Stimulated activated naive CD4-positive, alpha-beta T cell (primary cell): ENCODE measurements at regions not wholly inside any gene's neighbourhood (a gene's known extent, or its start where the extent isn't known, plus 50 kb on each side); places are given as distances from the start of the nearest gene placed in this dataset.
A peak's percentile ranks its signal among the peaks of the same experiment; 100 is the strongest.
"Not testable (repeated sequence)": the region's sequence is repeated elsewhere in the genome, so short reads cannot be mapped to it uniquely, and the experiment has no call there.

ENCODE experiments used
- DNase-seq, 6 experiments: peaks; one replicate each; lab custom pipeline; 2025; lab: John Stamatoyannopoulos, UW

DNA sequence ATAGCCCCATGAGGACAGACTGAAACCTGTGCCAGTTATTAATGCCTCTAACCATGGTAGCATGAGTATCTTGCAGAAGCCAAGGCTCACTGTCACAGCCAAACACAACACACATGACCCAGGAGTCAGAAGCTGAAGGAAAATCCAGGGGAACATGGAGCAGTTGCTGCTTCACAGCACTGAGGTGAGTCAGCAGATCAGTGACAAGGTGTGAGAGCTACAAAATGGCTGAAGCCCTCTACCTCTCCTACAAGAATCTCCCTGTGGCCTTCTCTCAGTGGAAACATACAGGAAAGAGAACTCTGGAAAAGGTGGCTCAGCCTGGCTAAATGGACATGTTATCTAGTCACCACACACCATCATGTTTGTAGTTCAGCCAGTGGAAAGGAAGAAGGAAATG is 93.5 kb downstream of the NAB1 start:
- no peak for DNase-seq

DNA sequence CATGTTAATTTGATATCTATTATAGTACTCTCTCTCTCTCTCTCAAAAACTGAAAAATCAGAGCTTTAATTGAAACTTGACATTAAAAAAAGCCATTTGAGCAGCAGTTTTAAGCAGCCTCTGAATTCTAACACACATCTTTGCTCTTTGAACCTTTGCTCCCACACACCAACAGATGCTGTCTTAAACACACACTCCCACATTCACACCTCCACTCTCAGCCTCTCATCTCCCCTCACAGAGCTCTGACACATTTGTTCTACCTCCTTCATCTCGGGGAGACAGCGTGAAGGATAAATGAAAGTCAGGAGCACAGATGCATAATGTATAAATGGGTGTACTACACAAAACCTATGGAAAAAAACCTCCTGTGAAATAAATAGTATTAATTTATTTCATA is 95.2 kb downstream of the NAB1 start:
- DNase-seq, result no peak

DNA sequence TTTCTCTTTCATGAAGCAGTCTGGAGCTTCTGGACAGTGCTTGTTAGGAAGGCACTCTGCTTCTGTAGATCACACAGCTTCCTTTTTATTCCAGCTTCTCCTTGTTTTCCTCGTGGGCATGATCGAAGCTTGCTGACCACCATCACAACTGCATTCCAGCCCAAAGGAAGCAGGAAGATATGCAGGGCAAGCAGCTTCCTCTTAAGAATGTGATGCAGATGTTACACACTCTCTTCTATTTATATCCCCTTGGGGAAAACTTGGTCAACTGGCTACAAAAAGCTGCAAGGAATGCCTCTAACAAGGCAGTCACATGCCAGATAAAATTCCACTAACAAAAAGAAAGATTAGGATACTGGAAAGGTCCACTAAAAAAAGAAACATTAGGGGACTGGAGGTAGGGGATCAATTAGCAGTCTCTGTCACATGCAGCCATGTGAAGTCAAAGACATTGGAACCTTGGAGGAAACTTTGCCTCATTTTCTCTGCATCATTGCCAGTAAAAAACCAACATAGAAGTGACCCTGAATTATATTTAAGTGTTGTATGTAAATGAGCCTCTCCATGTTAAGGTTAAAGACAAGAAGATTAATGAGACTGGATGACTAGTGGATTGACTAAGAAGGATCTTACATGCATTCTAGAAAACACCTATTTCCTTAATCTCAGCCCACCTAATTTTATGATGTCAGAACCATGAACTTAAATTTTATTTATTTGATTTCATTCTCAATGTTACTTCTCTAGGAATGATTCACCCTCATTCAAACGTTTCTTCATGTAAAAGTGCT is 98.3 kb downstream of the NAB1 start:
- no peak for DNase-seq

DNA sequence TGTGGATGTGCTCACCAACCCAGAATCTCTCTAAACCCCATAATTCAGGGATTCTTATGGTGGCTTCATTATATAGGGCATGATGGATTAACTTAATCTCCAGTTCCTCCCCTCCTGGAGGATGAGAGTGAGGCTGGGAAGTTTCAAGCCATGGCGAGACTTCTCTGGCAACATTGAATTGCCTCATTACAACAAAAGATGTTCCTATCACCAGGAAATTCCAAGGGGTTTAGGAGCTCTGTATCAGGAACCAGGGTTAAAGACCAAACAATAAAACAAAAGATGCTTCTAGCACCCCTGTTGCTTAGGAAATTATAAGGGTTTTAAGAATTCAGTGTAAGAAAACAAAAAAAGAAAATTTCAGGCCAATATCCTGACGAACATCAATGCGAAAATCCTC is 100.1 kb downstream of the NAB1 start:
- no peak for DNase-seq

DNA sequence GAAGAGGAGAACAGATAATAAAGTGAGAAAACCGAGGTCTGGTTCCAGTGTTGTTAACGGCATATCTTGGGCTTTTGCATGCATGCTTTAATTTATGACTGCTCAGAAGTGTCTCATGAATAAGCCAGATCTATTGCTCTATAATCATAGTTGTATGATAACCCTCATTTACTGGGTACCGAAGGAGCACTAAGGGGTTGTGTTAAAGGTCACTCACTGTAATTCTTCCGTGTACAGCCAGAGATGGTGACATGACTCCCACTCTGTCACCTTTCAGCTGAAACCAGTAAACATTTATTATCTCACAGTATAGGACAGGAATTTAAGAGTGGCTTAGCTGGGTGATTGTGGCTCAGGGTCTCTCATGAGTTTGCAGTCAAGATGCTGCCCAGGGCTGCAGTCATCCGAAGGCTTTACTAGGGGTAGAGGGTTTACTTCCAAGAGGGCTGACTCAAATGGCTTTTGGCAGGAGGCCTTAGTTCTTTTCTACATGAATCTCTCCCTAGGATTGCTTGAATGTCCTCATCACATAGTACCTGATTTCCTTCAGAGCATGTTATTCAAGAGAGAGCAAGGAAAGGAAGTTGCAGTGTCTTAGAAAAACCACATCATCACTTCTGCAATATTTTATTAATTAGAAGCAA is 107.0 kb downstream of the NAB1 start:
- no peak for DNase-seq

DNA sequence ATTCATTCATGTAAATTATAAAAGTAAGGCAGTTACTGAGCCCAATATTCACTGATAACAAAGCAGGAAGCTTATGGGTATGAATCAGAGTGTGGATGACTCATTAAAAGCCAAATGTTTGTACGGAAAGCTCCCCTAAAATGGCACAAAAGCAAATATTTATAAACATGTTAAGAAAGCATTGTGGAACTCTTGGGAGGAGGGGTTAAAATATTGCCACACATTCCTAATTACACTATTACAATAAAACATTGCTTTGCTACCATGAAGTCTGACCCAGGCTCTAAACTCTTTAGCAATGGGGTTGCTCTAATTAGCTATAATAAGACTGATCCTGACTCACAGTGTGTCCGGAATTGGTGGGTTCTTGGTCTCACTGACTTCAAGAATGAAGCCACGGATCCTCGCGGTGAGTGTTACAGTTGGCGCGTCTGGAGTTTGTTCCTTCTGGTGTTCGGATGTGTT is 110.9 kb downstream of the NAB1 start:
- no peak for DNase-seq

DNA sequence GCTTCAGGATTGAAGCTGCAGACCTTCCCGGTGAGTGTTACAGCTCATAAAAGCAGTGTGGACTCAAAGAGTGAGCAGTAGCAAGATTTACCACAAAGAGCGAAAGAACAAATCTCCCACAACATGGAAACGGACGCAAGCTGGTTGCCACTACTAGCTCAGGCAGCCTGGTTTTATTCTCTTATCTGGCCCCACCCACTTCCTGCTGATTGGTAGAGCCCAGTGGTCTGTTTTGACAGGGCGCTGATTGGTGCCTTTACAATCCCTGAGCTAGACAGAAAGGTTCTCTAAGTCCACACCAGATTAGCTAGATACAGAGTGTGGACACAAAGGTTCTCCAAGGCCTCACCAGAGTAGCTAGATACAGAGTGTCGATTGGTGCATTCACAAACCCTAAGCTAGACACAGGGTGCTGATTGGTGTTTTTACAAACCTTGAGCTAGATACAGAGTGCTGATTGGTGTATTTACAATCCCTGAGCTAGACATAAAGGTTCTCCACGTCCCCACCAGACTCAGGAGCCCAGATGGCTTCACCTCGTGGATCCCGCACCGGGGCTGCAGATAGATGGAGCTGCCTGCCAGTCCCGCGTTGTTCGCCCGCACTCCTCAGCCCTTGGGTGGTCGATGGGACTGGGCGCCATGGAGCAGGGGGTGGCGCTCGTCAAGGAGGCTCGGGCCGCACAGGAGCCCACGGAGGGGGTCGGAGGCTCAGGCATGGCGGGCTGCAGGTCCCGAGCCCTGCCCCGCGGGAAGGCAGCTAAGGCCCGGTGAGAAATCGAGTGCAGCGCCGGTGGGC is 111.7 kb downstream of the NAB1 start:
- DNase-seq, result not testable (repeated sequence)

DNA sequence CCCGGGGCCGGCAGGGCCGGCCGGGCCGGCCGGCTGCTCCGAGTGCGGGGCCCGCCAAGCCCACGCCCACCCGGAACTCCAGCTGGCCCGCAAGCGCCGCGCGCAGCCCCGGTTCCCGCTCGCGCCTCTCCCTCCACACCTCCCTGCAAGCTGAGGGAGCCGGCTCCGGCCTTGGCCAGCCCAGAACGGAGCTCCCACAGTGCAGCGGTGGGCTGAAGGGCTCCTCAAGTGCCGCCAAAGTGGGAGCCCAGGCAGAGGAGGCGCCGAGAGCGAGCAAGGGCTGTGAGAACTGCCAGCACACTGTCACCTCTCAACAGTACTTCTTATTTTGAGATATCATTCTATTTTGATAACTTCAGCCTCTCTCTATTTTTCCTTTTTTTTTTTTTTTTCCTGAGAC is 112.3 kb downstream of the NAB1 start:
- DNase-seq, result not testable (repeated sequence)

DNA sequence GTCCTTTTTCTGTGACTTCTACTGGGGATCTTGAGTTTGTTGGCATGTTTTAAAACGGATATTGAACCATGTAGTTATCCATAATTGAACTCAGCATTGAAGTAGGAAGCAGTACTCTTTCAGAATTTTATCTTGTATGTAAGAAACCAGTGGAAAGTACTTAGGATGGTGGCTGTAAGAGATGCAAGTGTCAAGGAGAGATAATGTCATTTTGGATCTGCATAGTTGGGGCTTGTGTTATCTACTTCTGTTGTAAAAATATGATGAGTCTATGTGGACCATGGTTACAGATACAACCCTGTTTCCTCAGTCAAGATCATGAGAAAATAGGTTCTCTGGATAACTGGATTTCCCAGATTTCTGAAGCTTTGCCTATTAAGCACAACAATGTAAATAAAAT is 113.7 kb downstream of the NAB1 start:
- DNase-seq, result no peak

DNA sequence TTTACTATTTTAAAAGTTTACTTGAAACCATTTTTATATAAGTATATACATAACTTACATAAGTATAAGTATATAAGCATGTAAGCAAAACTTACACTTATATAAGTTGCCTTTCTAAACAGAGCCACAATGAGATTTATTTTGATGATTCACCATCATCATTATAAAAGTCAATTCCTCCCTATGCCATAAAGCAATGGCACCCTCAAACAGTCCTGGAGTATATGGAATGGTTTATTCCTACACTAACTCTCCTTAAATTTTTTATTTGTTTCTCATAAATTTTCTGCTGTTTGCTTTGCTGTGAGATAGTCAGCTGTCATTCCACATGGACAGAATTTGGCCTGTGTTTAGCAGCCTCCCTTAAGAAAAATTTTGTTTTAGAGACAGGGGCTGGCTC is 114.2 kb downstream of the NAB1 start:
- no peak for DNase-seq

DNA sequence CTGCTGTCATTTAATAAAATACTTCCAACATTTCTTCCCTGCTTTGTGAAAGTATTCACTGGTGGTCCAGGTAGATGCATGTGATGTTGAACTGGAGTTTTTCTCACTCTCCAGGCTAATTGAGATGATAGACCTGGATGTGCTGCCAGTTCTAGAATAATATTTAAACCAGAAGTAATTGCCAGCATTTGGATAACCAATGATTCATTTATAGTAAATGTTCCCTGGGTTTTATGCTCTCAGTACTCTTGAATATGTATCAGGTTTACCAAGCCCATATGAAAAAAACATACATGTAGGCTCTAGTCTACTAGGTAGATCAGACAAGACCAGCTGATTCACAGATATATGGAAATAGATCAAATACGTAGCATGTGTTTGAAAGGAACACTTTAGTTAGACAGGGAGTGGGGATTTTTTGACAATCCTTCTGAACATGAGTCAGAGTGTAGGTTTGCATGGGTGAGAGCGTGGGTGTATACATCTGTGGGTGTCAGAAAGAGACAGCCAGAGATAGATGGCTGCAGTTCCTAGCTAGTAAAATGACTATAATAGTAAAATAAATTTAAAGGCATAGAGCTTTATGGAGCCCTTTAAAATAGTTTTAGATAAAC is 115.1 kb downstream of the NAB1 start:
- no peak for DNase-seq

DNA sequence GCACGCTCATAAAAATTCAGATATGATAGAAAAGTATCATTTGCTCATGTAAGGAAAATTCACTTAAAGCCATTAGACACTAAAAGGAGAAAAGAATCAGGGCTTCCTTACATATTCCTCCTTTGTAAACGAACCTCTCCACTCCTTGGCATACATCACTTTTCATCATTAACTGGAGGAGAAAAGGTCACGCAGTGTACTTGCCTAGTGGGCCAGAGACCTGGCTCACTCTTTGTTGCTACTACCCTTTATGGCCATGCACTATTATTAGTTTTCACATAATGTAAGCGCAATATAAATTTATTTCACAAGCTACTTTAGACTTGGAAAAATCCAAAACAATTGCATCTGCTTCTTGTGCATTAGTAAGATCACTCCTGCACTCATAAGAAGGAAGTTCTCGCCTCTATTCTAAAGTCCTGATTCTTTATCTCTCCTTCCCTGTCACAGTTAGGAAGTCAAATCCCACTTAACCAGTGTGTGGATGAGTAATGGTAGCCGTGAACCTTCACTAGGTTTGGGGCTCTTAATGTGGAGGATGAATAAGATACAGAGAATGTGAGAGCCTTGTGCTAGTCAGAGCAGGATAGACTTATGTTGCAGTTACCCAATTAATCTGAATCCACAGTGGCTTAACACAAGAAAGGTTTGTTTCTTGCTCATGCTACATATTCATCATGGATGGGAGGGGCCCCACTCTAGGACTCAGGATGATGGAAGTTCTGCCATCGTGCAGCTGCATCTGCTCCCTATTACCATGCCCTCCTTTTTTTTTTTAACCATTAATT is 115.0 kb upstream of the GLS start:
- DNase-seq, result no peak

DNA sequence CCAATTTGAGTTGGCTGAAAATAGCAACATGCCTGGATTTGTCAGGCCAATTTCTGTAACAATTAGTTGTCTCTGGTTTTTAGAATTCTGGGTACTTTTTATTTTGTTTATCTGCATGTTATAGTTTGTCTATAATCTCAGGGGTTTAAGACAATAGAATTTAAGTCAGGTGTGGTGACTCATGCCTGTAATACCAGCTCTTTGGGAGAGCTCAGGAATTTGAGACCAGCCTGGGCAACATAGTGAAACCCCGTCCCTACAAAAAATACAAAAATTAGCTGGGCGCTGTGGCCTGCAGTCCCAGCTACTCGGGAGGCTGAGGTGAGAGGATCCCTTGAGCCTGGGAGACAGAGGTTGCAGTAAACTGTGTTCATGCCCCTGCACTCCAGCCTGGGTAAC is 114.4 kb upstream of the GLS start:
- DNase-seq, result no peak

DNA sequence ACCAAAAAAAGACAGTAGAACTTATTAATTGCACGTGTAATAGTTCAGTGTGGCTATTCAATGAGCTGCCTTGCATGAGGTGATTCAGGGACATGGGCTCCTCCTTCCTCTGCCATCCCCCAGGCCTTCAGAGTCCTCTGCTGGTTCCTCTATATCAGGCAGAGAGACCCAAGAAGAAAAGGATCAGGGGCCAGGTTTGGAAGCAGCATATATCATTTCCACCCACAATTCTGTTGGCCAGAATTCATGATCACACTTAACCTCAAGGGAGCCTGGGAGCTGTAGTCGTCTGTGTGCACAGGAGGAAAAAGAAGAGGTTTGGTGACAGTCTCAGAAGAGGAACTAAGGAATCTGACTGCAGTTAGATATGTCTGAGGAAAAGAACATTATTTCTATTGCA is 114.0 kb upstream of the GLS start:
- DNase-seq, result no peak

DNA sequence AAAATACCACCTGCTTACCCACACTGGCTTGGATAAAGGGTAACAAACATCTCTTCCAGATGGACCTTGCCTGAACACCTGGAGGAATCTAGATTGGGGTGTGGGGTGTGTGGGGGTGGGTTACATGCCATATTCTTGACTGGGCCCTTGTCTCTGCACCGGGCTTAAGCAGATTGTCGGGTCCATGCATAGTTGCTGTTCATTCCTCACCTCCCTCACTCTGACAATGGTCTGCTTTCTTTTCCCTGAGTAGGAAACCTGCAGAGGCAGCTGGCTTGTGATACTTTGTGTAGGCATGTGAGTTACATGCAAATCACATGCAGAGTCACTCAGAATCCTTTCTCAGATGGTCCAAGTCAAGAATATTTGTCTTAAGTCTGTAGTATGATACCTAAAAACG is 112.8 kb upstream of the GLS start:
- DNase-seq, result no peak

DNA sequence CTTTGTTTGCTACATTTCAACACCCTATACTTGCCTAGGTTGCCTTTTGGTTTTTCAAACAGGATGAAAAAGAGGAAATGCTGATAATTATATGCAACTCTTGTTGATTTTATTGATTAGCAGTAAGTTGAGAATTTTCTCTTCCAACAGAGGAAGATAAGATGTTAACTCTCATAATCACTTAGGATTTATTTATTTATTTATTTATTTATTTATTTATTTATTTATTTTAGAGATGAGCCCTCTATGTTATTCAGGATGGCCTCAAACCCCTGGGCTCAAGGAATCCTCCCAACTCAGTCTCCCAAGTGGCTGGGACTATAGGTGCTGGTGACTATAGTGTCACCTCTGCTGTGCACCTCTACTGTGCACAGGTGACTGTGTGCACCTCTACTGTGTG is 111.4 kb upstream of the GLS start:
- DNase-seq, result no peak

DNA sequence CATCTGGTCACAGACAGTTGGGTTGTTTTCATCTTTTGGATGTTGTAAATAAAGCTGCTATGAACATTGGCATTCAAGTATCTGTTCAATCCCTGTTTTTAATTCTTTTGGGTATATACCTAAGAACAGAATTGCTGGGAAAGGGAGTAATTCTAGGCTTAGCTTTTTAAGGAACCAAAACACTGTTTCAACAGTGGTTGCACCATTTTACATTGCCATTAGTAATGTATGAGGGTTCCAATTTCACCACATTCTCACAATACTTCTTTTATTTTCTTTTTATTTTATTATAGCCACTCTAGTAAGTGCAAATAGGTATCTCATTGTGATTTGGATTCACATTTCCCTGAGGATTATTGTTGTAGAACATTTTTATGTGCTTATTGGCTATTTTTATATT is 108.9 kb upstream of the GLS start:
- DNase-seq, result no peak

DNA sequence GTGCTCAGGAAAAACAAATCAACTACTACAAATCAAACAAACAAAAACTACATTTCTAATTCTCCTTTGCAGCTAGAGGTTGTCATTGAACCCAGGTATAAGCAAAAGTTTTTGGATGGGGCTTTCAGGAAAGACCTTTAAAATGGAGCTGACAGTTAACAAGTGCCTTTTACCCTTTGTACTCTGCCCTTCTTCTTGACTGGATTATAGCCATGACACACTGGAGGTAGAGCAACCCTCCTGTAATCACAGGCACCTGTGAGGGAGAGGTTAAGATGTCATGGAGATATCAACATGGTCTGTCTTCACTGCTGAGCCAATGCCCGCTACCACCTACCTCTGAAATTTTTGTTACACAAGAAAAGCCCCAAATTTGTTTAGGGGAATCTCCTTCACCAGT is 100.0 kb upstream of the GLS start:
- no peak for DNase-seq

DNA sequence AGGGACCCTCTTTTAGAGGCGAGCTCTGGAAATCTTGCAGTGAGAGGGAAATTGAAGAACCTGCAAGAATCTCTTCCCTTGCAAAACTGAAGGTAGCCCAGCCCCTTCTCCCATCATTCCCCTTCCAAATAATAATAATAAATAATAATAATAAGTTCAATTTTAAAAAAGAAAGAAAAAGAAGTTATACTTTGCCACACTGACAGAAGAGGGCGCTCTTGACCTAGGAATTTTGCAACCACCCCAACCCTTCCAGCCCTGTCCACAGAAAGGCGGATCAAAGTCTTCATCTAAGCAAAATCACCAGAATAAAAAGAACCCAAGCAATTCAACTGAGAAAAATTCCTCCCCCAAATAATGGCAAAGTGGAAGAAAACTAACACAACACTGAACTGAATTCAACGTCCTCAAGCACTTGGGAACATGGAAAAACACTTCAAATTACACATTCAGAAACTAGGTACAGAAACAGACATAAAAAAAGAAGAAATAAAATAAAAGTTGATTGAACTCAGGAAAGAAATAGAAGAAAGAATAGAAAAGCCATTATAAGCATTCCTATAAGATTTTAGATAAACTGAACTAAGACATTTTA is 98.9 kb upstream of the GLS start:
- DNase-seq, result peak in 5 of 6 experiments; percentile 6 to 57 (median 33)

DNA sequence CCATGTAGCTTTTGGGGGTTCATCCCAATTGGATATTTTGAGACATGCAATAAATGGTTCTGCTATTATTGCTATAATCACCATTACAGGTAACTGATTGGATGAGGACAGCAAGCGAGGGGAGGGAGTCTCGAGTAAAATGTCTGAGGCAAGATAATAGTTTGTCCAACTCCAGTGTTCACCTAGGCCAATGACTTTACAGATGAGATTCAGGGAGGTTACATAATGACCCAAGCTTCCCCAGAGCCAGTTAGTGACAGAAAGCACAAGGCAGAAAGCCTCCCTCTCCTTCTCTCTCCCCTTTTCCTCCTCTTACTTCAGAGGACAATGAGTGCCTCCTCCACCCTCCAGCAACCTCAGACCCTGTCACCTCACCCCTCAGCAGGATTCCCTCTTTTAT is 98.4 kb upstream of the GLS start:
- no peak for DNase-seq

DNA sequence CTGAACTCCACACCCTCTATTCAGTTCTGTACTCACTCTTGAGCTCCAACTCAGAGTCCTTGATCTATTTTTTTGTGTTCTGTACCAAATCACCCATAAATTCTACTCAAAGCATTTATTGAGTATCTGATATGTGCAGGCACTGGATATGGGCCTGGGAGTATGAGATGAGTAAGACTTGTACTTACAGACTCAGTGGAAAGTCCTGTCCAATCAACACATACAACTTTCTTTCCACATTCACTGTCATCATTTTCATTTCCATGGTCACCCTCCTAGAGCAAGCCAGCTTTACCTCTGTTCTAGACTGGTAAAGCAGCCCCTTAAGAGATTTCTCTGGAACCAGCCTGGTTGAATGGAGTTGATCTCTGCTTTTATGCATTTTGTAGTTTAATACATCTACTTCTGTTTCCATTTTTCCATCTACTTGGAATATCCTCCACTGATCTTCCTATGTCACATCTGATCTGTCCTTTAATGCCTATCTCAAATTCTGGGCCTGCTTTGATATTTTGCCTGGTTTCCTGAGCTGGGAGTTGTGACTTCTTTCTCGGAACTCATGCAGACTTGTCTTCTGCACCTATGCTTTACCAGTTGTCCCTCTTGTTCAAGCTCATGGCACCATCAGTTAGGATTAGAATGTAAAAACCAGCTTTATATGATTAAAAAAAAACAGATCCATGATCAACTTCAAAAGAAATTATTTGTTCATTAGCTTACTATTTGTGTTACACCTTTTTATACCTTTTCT is 96.9 kb upstream of the GLS start:
- no peak for DNase-seq
